NCI-H510A treated with DMSO at 0.1 percent for 48 hours (cell line): ENCODE measurements at regions not wholly inside any gene's neighbourhood (a gene's known extent, or its start where the extent isn't known, plus 50 kb on each side); places are given as distances from the start of the nearest gene placed in this dataset.

Experiments
- DNase-seq: peaks from one replicate; lab custom pipeline; 2025; lab: John Stamatoyannopoulos, UW

DNA sequence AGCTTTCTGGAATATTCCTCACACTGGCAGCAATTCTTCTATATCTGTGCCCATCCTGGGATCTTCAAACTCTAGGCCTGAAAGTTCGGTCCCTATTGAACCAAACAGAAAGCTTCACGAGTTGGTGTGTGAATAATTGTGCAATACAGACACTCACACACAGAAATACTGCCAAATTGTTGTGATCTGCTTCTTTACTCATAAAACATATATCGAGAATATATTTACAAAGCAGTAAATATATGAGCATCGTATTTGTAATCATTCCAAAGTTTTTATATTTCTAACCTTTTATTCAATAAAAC, 56.6 kb upstream of the BEX4 start:
- no peak for DNase-seq

DNA sequence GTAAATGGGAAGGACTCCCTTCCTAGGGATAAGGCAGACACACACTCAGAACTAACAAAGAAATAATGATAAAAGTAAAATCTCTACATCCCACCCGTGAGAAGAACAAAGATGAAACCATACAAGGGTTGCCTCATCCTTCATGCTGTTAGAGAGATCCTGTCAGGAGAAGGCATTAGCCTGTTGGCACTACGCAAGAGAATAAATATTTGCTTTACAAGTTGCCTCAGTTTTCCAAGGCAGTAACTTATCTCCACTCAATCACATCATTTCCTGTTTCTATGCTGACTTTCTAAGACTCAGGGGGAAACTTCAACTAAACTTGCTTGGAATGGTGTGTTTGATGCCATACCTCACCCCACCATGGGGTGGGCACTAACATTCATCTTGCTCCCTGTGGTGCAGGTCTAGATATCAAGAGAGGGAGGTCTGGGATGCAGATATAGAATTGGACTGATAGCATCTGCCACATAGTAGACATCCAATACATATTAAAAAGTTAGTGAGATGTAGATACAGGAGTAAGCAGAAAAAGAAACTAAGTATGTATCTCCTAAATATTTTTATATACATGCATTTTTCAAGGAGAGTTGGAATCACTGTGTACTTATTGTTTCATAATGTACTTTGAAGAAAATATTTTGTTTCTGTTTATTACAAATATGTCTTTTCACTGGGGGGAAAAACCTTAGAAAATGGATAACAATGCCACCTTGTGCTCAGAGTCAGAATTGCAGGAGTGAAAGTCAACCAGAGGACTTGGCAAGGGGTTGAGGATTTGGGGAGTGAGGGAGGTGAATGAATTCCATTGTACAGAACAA, 57.2 kb upstream of the BEX4 start:
- peak; percentile 9 for DNase-seq

DNA sequence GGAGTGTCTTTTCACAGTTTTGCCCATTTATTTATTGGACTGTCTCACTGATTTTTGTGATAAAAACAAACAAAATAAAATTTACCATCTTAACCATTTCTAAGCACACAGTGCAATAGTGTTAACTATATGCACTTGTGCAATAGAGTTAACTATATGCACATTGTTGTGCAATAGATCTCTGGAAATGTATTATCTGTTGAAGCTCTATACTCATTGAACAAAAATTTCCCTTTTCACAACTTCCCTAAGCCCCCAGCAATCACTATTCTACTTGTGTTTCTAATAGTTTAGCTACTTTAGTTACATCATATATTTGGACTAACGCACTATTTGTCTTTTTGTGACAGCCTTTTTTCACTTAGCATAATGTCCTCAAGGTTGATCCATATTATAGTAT, 59.7 kb upstream of the BEX4 start:
- DNase-seq, result no peak

DNA sequence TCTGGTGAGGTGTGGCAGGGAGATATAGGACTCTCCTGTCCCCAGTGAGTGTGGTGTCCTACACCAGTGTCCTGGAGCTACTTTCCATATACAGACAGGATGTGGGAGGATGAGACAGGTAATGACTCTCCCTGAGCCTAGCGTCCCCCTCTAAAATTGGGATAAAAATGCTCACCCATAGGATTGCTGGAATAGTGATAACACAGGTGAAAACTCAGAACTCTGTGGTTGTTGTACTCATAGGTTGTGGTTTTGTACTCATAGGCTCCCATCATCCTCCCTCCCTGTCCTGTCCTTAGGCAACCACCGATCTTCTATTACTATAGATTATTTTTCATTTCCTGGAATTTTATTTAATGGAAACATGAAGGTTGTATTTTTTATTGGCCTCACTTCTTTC, 60.7 kb upstream of the NXF3 start:
- DNase-seq, result no peak

DNA sequence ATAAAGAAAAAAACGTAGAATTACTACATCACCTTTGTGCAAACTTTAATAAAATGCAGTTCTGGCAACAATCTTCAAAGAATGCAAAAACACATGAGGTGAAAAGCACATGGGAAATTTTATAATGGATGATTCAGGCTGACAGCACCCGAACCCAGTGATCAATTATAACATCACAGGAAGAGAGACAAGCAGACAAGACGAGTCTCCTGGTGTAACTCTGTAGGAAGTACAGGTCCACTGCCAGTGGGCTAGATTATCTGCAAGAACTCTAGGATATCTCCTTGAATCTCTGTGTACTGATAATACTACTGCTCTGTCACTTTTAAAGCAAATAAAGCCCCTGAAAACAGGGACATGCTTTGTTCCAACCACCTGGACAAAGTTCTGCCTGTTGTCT, 58.9 kb upstream of the NXF3 start:
- DNase-seq, result no peak

DNA sequence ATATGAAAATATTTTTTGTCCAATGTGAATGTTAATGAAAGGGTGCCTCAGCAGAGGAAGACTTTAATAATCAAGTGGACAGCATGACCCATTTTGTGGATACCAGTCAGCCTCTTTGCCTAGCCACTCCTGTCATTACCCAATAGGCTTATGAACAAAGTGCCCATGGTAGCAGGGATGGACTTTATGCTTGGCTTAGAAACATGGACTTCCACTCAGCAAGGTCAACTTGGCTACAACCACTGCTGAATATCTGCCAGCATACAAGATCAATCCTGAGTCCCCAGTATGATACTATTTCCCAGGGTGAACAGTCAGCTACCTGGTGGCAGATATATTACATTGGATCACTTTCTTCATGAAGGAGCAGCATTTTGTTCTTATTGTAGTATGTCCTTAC, 56.7 kb upstream of the NXF3 start:
- DNase-seq, result no peak

DNA sequence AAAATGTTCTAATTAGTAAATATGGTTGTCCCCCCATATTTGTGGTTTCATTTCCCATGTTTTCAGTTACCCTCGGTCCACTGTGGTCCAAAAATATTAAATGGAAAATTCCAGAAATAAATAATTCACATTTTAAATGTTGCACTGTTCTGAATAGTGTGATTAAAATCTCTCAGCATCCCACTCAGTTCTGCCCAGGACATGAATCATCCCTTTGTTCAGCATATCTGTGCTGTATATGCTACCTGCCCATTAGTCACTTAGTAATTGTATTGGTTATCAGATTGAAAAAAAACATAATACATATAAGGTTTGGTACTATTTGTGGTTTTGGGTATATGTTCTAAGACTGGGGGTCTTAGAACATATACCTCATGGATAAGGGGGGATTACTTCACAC, 55.1 kb upstream of the NXF3 start:
- no peak for DNase-seq
